Right atrium auricular region (tissue), 2 donors: ENCODE measurements at regions not wholly inside any gene's neighbourhood (a gene's known extent, or its start where the extent isn't known, plus 50 kb on each side); places are given as distances from the start of the nearest gene placed in this dataset.

Source experiments
- DNase-seq: peaks from one replicate; pipeline ENCODE4 v3.0.0-alpha.2; 2019; ENCODE audit warnings: low spot score
- H3K27ac ChIP-seq, 2 donors: fragments of 200-600 bp; sonication (generic); 1 replicate in 1 of 2; 2 replicates in 1 of 2; pipeline ENCODE4 v1.5.1; 2016 to 2019
- H3K27me3 ChIP-seq, 2 donors: fragments of 200-600 bp; sonication (generic); one replicate each; pipeline versions ENCODE4 v1.5.1 to v1.6.0; 2017 to 2019
- H3K36me3 ChIP-seq: fragments of 200-600 bp; sonication (generic); one replicate; pipeline ENCODE4 v1.5.1; 2016
- H3K4me1 ChIP-seq, 2 donors: fragments of 200-600 bp; sonication (generic); one replicate each; pipeline versions ENCODE4 v1.5.1 to v1.6.0; 2017 to 2019
- H3K4me3 ChIP-seq, 2 donors: fragments of 200-600 bp; sonication (generic); 1 replicate in 1 of 2; 2 replicates in 1 of 2; pipeline ENCODE4 v1.5.1; 2017 to 2019; ENCODE audit warnings: mild to moderate bottlenecking in 1 of 2, moderate library complexity in 1 of 2
- H3K9me3 ChIP-seq, 2 donors: fragments of 200-600 bp; sonication (generic); one replicate each; pipeline ENCODE4 v1.5.1; 2019
- TF ChIP-seq, protein P1 (sequence below), 2 donors: fragments of 200-600 bp; sonication (generic); IDR thresholded peaks; one replicate each; pipeline ENCODE4 v1.5.1; 2019; ENCODE audit warnings: antibody characterized with exemption in 2 of 2

GRCh38 chr11:129249923-129250322, 57.8 kb upstream of the ARHGAP32 start:
- TF ChIP-seq, protein P1, sequence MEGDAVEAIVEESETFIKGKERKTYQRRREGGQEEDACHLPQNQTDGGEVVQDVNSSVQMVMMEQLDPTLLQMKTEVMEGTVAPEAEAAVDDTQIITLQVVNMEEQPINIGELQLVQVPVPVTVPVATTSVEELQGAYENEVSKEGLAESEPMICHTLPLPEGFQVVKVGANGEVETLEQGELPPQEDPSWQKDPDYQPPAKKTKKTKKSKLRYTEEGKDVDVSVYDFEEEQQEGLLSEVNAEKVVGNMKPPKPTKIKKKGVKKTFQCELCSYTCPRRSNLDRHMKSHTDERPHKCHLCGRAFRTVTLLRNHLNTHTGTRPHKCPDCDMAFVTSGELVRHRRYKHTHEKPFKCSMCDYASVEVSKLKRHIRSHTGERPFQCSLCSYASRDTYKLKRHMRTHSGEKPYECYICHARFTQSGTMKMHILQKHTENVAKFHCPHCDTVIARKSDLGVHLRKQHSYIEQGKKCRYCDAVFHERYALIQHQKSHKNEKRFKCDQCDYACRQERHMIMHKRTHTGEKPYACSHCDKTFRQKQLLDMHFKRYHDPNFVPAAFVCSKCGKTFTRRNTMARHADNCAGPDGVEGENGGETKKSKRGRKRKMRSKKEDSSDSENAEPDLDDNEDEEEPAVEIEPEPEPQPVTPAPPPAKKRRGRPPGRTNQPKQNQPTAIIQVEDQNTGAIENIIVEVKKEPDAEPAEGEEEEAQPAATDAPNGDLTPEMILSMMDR (IDR thresholded peaks at IDR 0.05), result no peak
- Histone ChIP-seq H3K36me3 (no peaks in the 10 kb centered on the region), H3K4me3 (no peak overlapping the region), H3K4me1 (no peaks in the 10 kb centered on the region), H3K27ac (no peak overlapping the region), H3K9me3 (no peaks in the 10 kb centered on the region), H3K27me3 (no peaks in the 10 kb centered on the region)
- no peak for DNase-seq

DNA sequence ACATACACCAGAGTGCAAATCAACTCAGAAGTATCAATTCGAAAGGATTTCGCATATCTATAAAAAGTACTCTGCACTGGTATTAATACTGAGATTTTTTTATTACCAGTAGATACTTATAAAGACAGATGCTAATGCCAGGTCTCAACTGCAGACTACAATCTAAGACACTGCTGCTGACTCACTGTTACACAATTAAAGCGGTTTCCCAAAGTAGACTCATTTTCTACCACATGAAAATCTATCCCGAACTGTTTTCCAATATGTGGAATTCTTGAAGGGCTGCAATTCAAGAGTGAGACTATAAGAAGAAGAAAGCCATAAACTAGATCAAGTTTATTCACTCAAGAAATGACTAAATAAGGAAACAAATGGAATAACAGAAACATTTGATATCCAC, 57.2 kb upstream of the ARHGAP32 start:
- Histone ChIP-seq H3K4me3 (no peak overlapping the region), H3K9me3 (no peaks in the 10 kb centered on the region), H3K4me1 (no peaks in the 10 kb centered on the region), H3K36me3 (no peaks in the 10 kb centered on the region), H3K27me3 (no peaks in the 10 kb centered on the region), H3K27ac (no peak overlapping the region)
- DNase-seq, result no peak
- TF ChIP-seq, protein P1 (IDR thresholded peaks at IDR 0.05), result no peak

DNA sequence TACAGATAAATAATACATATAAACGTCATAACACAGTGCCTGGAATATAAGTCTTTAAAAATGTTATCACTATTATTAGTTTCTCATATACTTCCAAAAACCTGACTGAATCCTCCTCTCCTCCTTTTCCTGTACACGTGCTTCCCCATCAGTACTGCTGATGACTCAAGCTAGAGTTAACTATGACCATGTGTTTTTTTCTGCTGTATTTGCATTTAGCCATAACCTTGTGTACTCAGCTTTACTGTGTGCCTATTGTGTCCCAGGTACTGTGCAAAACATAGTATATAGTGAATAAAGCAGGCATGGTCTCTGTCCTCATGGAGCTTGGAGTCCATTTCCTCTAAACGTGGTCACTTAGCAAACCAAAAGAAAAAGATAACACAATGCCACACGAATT, 56.5 kb upstream of the ARHGAP32 start:
- Histone ChIP-seq H3K36me3 (no peaks in the 10 kb centered on the region), H3K4me1 (no peaks in the 10 kb centered on the region), H3K27ac (no peak overlapping the region), H3K4me3 (no peak overlapping the region), H3K27me3 (no peaks in the 10 kb centered on the region), H3K9me3 (no peaks in the 10 kb centered on the region)
- TF ChIP-seq, protein P1 (IDR thresholded peaks at IDR 0.05), result no peak
- DNase-seq, result no peak

DNA sequence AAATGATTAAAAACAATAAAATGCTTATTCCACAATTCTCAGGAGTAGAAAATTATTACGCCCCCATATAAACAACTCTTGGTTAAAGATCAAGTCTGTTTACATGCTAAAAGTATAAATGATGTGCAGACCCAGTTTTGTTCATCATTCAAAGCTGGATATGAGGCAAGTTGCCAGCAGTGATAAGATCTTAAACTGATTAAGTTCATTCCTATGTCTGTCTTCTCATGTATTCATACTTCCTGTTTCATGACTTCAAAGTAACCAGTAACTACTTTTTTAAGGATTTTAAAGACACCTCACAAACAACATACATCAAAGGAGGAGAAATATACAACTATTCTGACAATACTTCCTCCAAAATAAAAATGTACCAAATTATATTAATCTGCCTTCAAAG, 55.0 kb upstream of the ARHGAP32 start:
- Histone ChIP-seq H3K4me1 (no peaks in the 10 kb centered on the region), H3K27me3 (no peaks in the 10 kb centered on the region), H3K27ac (no peak overlapping the region), H3K9me3 (no peaks in the 10 kb centered on the region), H3K36me3 (no peaks in the 10 kb centered on the region), H3K4me3 (no peak overlapping the region)
- TF ChIP-seq, protein P1 (IDR thresholded peaks at IDR 0.05), result no peak
- DNase-seq, result no peak

- TF ChIP-seq, protein P1 (IDR thresholded peaks at IDR 0.05), result no peak
- H3K4me3 ChIP-seq, result no peak overlapping the region
- no peaks in the 10 kb centered on the region for H3K4me1 ChIP-seq
- DNase-seq, result no peak
- no peaks in the 10 kb centered on the region for H3K9me3 ChIP-seq
- no peaks in the 10 kb centered on the region for H3K36me3 ChIP-seq
- H3K27me3 ChIP-seq, result no peaks in the 10 kb centered on the region
- H3K27ac ChIP-seq, result no peak overlapping the region
These were observed 50.7 kb upstream of the ARHGAP32 start for GRCh38 chr11:129242855-129243254.
